ENCODE measurements at regions not wholly inside any gene's neighbourhood (a gene's known extent, or its start where the extent isn't known, plus 50 kb on each side); places are given as distances from the start of the nearest gene placed in this dataset.

DNA sequence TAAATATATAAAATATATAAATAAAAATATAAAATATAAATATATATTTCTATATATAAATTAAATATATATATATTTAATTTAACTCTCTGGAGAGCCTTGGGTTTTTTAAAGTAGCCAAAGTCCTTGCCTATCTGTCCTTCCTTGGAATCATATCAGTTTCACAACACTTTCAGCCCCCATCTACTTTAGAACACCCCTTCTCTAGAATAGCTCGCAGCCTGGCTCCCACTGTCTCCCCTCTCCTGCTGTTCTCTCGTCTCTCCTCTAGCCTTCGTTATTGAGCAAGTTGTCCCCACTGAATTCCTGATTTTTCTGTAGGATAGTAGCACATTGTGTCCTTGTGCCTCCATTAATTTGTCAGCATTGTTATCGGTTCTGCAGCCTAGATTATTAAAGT is 677.0 kb downstream of the RNF144A start:
- no peak overlapping the region for H3K4me3 Mint-ChIP-seq
- Histone ChIP-seq H4K20me1 (ENCODE audit: insufficient read depth, low read length) (no peaks in the 10 kb centered on the region), H3K4me1 (ENCODE audit: control insufficient read depth in 1 of 2, insufficient read depth in 2 of 2, low read length in 2 of 2) (no peaks in the 10 kb centered on the region), H3K9ac (ENCODE audit: insufficient read depth, low read length, poor library complexity, severe bottlenecking) (no peak overlapping the region), H3K4me3 (replicated peaks in 1 of 3; ENCODE audit: low read depth in 2 of 3, low read length in 3 of 3) (no peak overlapping the region), H3K79me2 (ENCODE audit: insufficient read depth, low read length) (no peaks in the 10 kb centered on the region), H3K9me3 (replicated peaks in 1 of 2; ENCODE audit: control insufficient read depth in 1 of 2, insufficient read depth in 1 of 2, low read length in 2 of 2) (no peaks in the 10 kb centered on the region), H3K27ac (ENCODE audit: low read depth in 1 of 2, low read length in 2 of 2) (no peak overlapping the region), H3K36me3 (replicated peaks in 1 of 2; ENCODE audit: control insufficient read depth in 1 of 2, insufficient read depth in 2 of 2, low read length in 2 of 2) (no peaks in the 10 kb centered on the region), H2AFZ (ENCODE audit: insufficient read depth, low read depth, low read length, poor library complexity, severe bottlenecking) (no peak overlapping the region), H3K4me2 (replicated peaks; ENCODE audit: extremely low read depth, low read length, poor library complexity, severe bottlenecking) (no peak overlapping the region), H3K27me3 (ENCODE audit: control insufficient read depth in 2 of 2, insufficient read depth in 2 of 2, low read length in 2 of 2) (no peaks in the 10 kb centered on the region)
- H3K27ac Mint-ChIP-seq: no peak overlapping the region
- H3K9me3 Mint-ChIP-seq: peaks cover 0 to 2% (median 0%) of the 10 kb centered on the region in 7 donors
- TF ChIP-seq, protein P1, sequence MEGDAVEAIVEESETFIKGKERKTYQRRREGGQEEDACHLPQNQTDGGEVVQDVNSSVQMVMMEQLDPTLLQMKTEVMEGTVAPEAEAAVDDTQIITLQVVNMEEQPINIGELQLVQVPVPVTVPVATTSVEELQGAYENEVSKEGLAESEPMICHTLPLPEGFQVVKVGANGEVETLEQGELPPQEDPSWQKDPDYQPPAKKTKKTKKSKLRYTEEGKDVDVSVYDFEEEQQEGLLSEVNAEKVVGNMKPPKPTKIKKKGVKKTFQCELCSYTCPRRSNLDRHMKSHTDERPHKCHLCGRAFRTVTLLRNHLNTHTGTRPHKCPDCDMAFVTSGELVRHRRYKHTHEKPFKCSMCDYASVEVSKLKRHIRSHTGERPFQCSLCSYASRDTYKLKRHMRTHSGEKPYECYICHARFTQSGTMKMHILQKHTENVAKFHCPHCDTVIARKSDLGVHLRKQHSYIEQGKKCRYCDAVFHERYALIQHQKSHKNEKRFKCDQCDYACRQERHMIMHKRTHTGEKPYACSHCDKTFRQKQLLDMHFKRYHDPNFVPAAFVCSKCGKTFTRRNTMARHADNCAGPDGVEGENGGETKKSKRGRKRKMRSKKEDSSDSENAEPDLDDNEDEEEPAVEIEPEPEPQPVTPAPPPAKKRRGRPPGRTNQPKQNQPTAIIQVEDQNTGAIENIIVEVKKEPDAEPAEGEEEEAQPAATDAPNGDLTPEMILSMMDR (IDR thresholded peaks at IDR 0.05): no peak
- 100% methylated on average over 1 of the region's 4 CpGs for WGBS (ENCODE audit: insufficient coverage)
- H3K27me3 Mint-ChIP-seq (ENCODE audit: low read depth in 3 of 3): peaks cover 0 to 8% (median 2%) of the 10 kb centered on the region in 3 donors
- H3K4me1 Mint-ChIP-seq: no peaks in the 10 kb centered on the region
- intact Hi-C loops (cut with micrococcal nuclease): no loop called here
- DNase-seq: no peak
- H3K36me3 Mint-ChIP-seq: no peaks in the 10 kb centered on the region

DNA sequence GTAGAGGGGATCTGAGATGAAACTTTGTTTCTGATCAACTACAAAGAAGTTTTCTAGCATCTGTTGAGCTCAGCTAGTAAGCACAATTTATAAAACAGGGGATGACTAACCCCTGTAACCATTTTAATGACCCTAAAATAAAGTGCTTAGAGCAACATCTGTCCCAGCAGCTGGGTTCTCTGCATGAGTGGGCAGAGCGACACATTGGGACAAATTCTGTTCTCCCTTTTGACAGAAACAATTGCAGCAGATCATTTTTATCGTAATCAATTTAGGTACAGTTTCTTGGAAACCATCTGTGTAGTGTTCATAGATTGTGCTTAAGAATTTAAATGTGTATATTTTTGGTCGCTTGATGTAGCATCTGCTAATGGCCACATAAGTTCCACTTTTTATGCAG is 678.0 kb downstream of the RNF144A start:
- no peaks in the 10 kb centered on the region for H3K36me3 Mint-ChIP-seq
- H3K4me3 Mint-ChIP-seq: no peak overlapping the region
- H4K20me1 ChIP-seq (ENCODE audit: insufficient read depth, low read length): no peaks in the 10 kb centered on the region
- intact Hi-C loops (cut with micrococcal nuclease): no loop called here
- H3K27me3 Mint-ChIP-seq (ENCODE audit: low read depth in 3 of 3): peaks cover 0 to 8% (median 2%) of the 10 kb centered on the region in 3 donors
- no peak overlapping the region for H2AFZ ChIP-seq (ENCODE audit: insufficient read depth, low read depth, low read length, poor library complexity, severe bottlenecking)
- no peaks in the 10 kb centered on the region for H3K27me3 ChIP-seq (ENCODE audit: control insufficient read depth in 2 of 2, insufficient read depth in 2 of 2, low read length in 2 of 2)
- H3K4me2 ChIP-seq (replicated peaks; ENCODE audit: extremely low read depth, low read length, poor library complexity, severe bottlenecking): no peak overlapping the region
- no peaks in the 10 kb centered on the region for H3K79me2 ChIP-seq (ENCODE audit: insufficient read depth, low read length)
- no peak for DNase-seq
- H3K4me1 ChIP-seq (ENCODE audit: control insufficient read depth in 1 of 2, insufficient read depth in 2 of 2, low read length in 2 of 2): no peaks in the 10 kb centered on the region
- 100% methylated on average over 2 of the region's 3 CpGs for WGBS (ENCODE audit: insufficient coverage)
- no peak overlapping the region for H3K9ac ChIP-seq (ENCODE audit: insufficient read depth, low read length, poor library complexity, severe bottlenecking)
- no peak overlapping the region for H3K4me3 ChIP-seq (replicated peaks in 1 of 3; ENCODE audit: low read depth in 2 of 3, low read length in 3 of 3)
- no peak overlapping the region for H3K27ac Mint-ChIP-seq
- no peaks in the 10 kb centered on the region for H3K4me1 Mint-ChIP-seq
- H3K9me3 ChIP-seq (replicated peaks in 1 of 2; ENCODE audit: control insufficient read depth in 1 of 2, insufficient read depth in 1 of 2, low read length in 2 of 2): peaks cover 0 to 3% of the 10 kb centered on the region in 2 donors
- no peak overlapping the region for H3K27ac ChIP-seq (ENCODE audit: low read depth in 1 of 2, low read length in 2 of 2)
- peaks cover 0 to 9% (median 4%) of the 10 kb centered on the region in 7 donors for H3K9me3 Mint-ChIP-seq
- H3K36me3 ChIP-seq (replicated peaks in 1 of 2; ENCODE audit: control insufficient read depth in 1 of 2, insufficient read depth in 2 of 2, low read length in 2 of 2): no peaks in the 10 kb centered on the region
- TF ChIP-seq, protein P1 (IDR thresholded peaks at IDR 0.05): no peak

All from CD14-positive monocyte (primary cell).